ENCODE measurements at regions not wholly inside any gene's neighbourhood (a gene's known extent, or its start where the extent isn't known, plus 50 kb on each side); places are given as distances from the start of the nearest gene placed in this dataset.
A peak's percentile ranks its signal among the peaks of the same experiment; 100 is the strongest.
"Not testable (repeated sequence)": the region's sequence is repeated elsewhere in the genome, so short reads cannot be mapped to it uniquely, and the experiment has no call there.

- Mint-ChIP-seq H3K4me1 (peaks cover 72% of the 10 kb centered on the region), H3K27ac (peak overlapping the region; percentile 88), H3K27me3 (ENCODE audit: low read depth, poor library complexity) (peaks cover 9% of the 10 kb centered on the region), H3K9me3 (peaks cover 6% of the 10 kb centered on the region), H3K4me3 (no peak overlapping the region), H3K36me3 (ENCODE audit: low read depth) (no peaks in the 10 kb centered on the region)
- DNase-seq = peak; percentile 25
- no peak for TF ChIP-seq CTCF (IDR thresholded peaks at IDR 0.05)
Measured at GRCh38 chr20:50331469-50332363, 141.1 kb downstream of the CEBPB start.

- TF ChIP-seq CTCF (IDR thresholded peaks at IDR 0.05) = no peak
- Mint-ChIP-seq H3K9me3 (peaks cover 6% of the 10 kb centered on the region), H3K4me1 (peaks cover 70% of the 10 kb centered on the region), H3K36me3 (ENCODE audit: low read depth) (no peaks in the 10 kb centered on the region), H3K4me3 (peak overlapping the region; percentile 43), H3K27ac (peak overlapping the region; percentile 88), H3K27me3 (ENCODE audit: low read depth, poor library complexity) (peaks cover 13% of the 10 kb centered on the region)
- peak; percentile 64 for DNase-seq
Measured at GRCh38 chr20:50332491-50332980, 141.9 kb downstream of the CEBPB start.

- no peak for DNase-seq
- Mint-ChIP-seq H3K4me1 (peaks cover 68% of the 10 kb centered on the region), H3K4me3 (peak overlapping the region; percentile 43), H3K9me3 (no peaks in the 10 kb centered on the region), H3K36me3 (ENCODE audit: low read depth) (no peaks in the 10 kb centered on the region), H3K27ac (peak overlapping the region; percentile 88), H3K27me3 (ENCODE audit: low read depth, poor library complexity) (peaks cover 13% of the 10 kb centered on the region)
- no peak for TF ChIP-seq CTCF (IDR thresholded peaks at IDR 0.05)
Measured at GRCh38 chr20:50333131-50333670, 142.6 kb downstream of the CEBPB start.

- Mint-ChIP-seq H3K27ac (no peak overlapping the region), H3K4me3 (peak overlapping the region; percentile 17), H3K36me3 (ENCODE audit: low read depth) (no peaks in the 10 kb centered on the region), H3K27me3 (ENCODE audit: low read depth, poor library complexity) (peaks cover 13% of the 10 kb centered on the region), H3K9me3 (no peaks in the 10 kb centered on the region), H3K4me1 (peaks cover 71% of the 10 kb centered on the region)
- TF ChIP-seq CTCF (IDR thresholded peaks at IDR 0.05) = no peak
- DNase-seq = no peak
Measured at GRCh38 chr20:50333812-50334211, 143.2 kb downstream of the CEBPB start.

GRCh38 chr20:50334512-50334911 lies 143.9 kb downstream of the CEBPB start:
- DNase-seq; H3K9me3 Mint-ChIP-seq; H3K36me3 Mint-ChIP-seq (ENCODE audit: low read depth): not testable (repeated sequence)
- Mint-ChIP-seq H3K27ac (peak overlapping the region; percentile 76), H3K4me3 (peak overlapping the region; percentile 22), H3K27me3 (ENCODE audit: low read depth, poor library complexity) (peaks cover 13% of the 10 kb centered on the region), H3K4me1 (peaks cover 76% of the 10 kb centered on the region)

- H3K36me3 Mint-ChIP-seq (ENCODE audit: low read depth) = no peaks in the 10 kb centered on the region
- H3K9me3 Mint-ChIP-seq = no peaks in the 10 kb centered on the region
- H3K27ac Mint-ChIP-seq = no peak overlapping the region
- DNase-seq = peak; percentile 31
- peaks cover 76% of the 10 kb centered on the region for H3K4me1 Mint-ChIP-seq
- peaks cover 14% of the 10 kb centered on the region for H3K27me3 Mint-ChIP-seq (ENCODE audit: low read depth, poor library complexity)
- no peak for TF ChIP-seq CTCF (IDR thresholded peaks at IDR 0.05)
- no peak overlapping the region for H3K4me3 Mint-ChIP-seq
Measured at GRCh38 chr20:50335105-50335504, 144.5 kb downstream of the CEBPB start.
